ENCODE measurements at regions not wholly inside any gene's neighbourhood (a gene's known extent, or its start where the extent isn't known, plus 50 kb on each side); places are given as distances from the start of the nearest gene placed in this dataset.

DNA sequence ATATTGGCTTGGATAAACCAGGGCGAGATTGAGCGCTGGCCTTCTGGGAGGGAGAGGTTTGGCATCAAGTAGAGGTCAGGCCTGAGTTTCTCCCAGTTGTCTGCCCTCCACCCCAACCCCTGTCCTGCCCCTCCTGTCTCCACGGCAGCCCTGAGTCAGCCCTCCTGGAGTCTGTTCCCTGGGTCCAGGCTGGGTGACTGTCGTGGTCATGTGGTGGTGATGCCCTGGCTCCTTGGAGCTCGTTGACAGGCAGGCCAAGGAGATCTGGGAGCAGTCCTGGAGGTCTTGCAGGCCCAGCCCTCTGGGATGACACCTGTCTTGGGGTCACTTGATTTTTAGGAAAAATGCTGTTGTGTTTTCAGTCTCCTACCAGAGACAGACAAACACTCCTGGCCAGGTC is 53.6 kb upstream of the PODXL start:
- TF ChIP-seq, protein P1, sequence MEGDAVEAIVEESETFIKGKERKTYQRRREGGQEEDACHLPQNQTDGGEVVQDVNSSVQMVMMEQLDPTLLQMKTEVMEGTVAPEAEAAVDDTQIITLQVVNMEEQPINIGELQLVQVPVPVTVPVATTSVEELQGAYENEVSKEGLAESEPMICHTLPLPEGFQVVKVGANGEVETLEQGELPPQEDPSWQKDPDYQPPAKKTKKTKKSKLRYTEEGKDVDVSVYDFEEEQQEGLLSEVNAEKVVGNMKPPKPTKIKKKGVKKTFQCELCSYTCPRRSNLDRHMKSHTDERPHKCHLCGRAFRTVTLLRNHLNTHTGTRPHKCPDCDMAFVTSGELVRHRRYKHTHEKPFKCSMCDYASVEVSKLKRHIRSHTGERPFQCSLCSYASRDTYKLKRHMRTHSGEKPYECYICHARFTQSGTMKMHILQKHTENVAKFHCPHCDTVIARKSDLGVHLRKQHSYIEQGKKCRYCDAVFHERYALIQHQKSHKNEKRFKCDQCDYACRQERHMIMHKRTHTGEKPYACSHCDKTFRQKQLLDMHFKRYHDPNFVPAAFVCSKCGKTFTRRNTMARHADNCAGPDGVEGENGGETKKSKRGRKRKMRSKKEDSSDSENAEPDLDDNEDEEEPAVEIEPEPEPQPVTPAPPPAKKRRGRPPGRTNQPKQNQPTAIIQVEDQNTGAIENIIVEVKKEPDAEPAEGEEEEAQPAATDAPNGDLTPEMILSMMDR (conservative IDR thresholded peaks at IDR 0.05 in 1 of 2, IDR thresholded peaks at IDR 0.05 in 1 of 2; ENCODE audit: extremely low read depth in 1 of 2, insufficient read depth in 1 of 2, low read depth in 1 of 2, low read length in 2 of 2), result no peak
- TF ChIP-seq EZH2 (IDR thresholded peaks at IDR 0.05; ENCODE audit: borderline replicate concordance, low read length), result no peak
